ENCODE measurements at regions not wholly inside any gene's neighbourhood (a gene's known extent, or its start where the extent isn't known, plus 50 kb on each side); places are given as distances from the start of the nearest gene placed in this dataset.

DNA sequence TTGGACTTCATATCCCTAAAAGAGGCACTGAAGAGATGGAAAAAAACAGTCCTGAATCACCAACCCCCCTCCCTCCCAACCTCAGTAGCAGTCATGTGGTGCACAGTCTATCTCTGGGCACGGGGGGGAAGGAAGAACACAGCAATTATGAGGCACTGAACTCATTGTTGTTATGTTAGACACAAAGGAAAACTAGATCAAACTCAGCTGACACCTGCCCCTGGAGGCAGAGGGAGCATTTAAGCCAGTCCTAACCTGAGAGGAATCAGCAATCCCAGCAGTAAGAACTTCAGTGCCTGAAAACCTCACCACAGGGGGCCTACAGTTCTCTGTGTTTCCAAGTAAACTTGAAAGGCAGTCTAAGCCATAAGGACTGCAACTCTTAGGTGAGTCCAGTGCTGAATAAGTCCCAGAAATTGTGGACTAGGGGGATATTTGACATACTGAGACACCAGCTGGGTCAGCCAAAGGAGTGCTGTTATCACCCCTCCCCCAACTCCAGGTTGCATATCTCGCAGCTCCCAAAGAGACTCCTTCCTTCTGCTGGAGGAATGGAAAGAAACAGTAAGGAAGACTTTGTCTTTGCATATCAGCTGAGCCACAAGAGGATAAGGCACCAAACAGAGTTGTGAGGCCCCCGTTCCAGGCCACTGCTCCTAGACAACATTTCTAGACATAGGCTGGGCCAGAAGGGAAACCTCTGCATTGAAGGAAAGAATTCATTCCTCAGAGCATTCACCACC is 72.5 kb downstream of the GLYATL1 start:
- 57% methylated on average over 3 of the region's 3 CpGs; no CpG with 5 or more reads in 1 of the 2 experiments for WGBS, 2 experiments (ENCODE audit: extremely low coverage in 1 of 2, insufficient coverage in 1 of 2, insufficient read length in 1 of 2, insufficient replicate concordance in 2 of 2, low coverage in 1 of 2, low lambda C conversion rate in 2 of 2, missing lambda C conversion rate in 1 of 2)
- peak; percentile 100 for FAIRE-seq
- H3K23ac ChIP-seq (ENCODE audit: insufficient read length): no peak overlapping the region
- no peak overlapping the region for H2BK120ac ChIP-seq (replicated peaks; ENCODE audit: low read depth, low read length)
- H3K79me1 ChIP-seq (ENCODE audit: low read depth, low read length): no peaks in the 10 kb centered on the region
- H2BK15ac ChIP-seq (ENCODE audit: low read length): no peak overlapping the region
- H4K8ac ChIP-seq (ENCODE audit: extremely low read depth, insufficient read depth, low read length): no peak overlapping the region
- H4K5ac ChIP-seq (ENCODE audit: insufficient read length, low read depth, low read length): no peak overlapping the region
- no peak overlapping the region for H2BK12ac ChIP-seq (ENCODE audit: low read depth, low read length)
- 0 out of 2 replicates have a peak overlapping the region, but pooled peaks have one; percentile 42 for H2AFZ ChIP-seq (ENCODE audit: low read length)
- peaks cover 3 to 9% (median 7%) of the 10 kb centered on the region in 4 experiments; a peak in 4 of 7 replicates for H3K4me1 ChIP-seq (replicated peaks in 1 of 4; ENCODE audit: control insufficient read depth in 3 of 4, insufficient read depth in 4 of 4, low read length in 3 of 4)
- no peaks in the 10 kb centered on the region for H3K27me3 ChIP-seq (replicated peaks in 1 of 4; ENCODE audit: control insufficient read depth in 3 of 4, extremely low read depth in 1 of 4, insufficient read depth in 3 of 4, low read length in 3 of 4)
- ChIA-PET POLR2A (ENCODE audit: partially characterized antibody) (interaction anchor here (1.0 kb wide), 1 partner anchor 15 kb away, joined by 3 read pairs; no protein-coding TSS in a partner anchor), CTCF (ENCODE audit: partially characterized antibody) (interaction anchor here (0.9 to 1.5 kb wide), 5 partner anchors 10 to 53 kb away, joined by 3 to 4 read pairs (median 3); no protein-coding TSS in a partner anchor)
- no peaks in the 10 kb centered on the region for H3K36me3 ChIP-seq (ENCODE audit: control insufficient read depth in 2 of 4, insufficient read depth in 4 of 4, low read length in 3 of 4)
- no peaks in the 10 kb centered on the region for H3K23me2 ChIP-seq (ENCODE audit: low read depth, low read length)
- H2BK20ac ChIP-seq (ENCODE audit: low read length): no peak overlapping the region
- no peak overlapping the region; the same call in 1 of the 2 replicates for H2BK5ac ChIP-seq (ENCODE audit: low read depth, low read length)
- peak overlapping the region in 1 of 4 experiments; percentile 21; a peak in 1 of 8 replicates for H3K4me3 ChIP-seq (ENCODE audit: extremely low read depth in 1 of 4, insufficient read depth in 2 of 4, low read depth in 3 of 4, low read length in 4 of 4)
- no peaks in the 10 kb centered on the region for H3K79me2 ChIP-seq (ENCODE audit: control insufficient read depth in 1 of 2, insufficient read depth in 2 of 2, low read length in 2 of 2)
- H3K9ac ChIP-seq (replicated peaks in 1 of 4; ENCODE audit: extremely low read depth in 1 of 4, low read depth in 3 of 4, low read length in 3 of 4): no peak overlapping the region
- no peaks in the 10 kb centered on the region for H4K20me1 ChIP-seq (replicated peaks in 1 of 2; ENCODE audit: control insufficient read depth in 1 of 2, insufficient read depth in 2 of 2, low read length in 2 of 2)
- H3K4me2 ChIP-seq (ENCODE audit: insufficient read depth in 1 of 2, low read depth in 2 of 2, low read length in 2 of 2): peak overlapping the region; percentile 34 to 47
- TF ChIP-seq CEBPB (IDR thresholded peaks at IDR 0.05; ENCODE audit: low read depth, low read length): no peak
- TF ChIP-seq, protein P1, sequence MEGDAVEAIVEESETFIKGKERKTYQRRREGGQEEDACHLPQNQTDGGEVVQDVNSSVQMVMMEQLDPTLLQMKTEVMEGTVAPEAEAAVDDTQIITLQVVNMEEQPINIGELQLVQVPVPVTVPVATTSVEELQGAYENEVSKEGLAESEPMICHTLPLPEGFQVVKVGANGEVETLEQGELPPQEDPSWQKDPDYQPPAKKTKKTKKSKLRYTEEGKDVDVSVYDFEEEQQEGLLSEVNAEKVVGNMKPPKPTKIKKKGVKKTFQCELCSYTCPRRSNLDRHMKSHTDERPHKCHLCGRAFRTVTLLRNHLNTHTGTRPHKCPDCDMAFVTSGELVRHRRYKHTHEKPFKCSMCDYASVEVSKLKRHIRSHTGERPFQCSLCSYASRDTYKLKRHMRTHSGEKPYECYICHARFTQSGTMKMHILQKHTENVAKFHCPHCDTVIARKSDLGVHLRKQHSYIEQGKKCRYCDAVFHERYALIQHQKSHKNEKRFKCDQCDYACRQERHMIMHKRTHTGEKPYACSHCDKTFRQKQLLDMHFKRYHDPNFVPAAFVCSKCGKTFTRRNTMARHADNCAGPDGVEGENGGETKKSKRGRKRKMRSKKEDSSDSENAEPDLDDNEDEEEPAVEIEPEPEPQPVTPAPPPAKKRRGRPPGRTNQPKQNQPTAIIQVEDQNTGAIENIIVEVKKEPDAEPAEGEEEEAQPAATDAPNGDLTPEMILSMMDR (IDR thresholded peaks at IDR 0.05; ENCODE audit: control extremely low read depth in 1 of 3, insufficient read depth in 1 of 3, low read depth in 1 of 3, low read length in 3 of 3): peak in 1 of 3 experiments; percentile 23; a peak in 1 of 4 replicates
- H4K91ac ChIP-seq (replicated peaks; ENCODE audit: insufficient read length, low read length): no peak overlapping the region
- H3K27ac ChIP-seq (ENCODE audit: low read depth, low read length): no peak overlapping the region
- peaks cover 4 to 6% of the 10 kb centered on the region in 2 experiments; a peak in 1 of 4 replicates for H3K9me3 ChIP-seq (ENCODE audit: insufficient read depth in 2 of 2, low read depth in 1 of 2, low read length in 1 of 2)
- no peak overlapping the region; the same call in 1 of the 2 replicates for H2AK5ac ChIP-seq (ENCODE audit: low read depth, low read length)
- H3K14ac ChIP-seq (ENCODE audit: insufficient read length): no peak overlapping the region
- peak overlapping the region; percentile 40; the same call in 1 of the 2 replicates for H3K18ac ChIP-seq (ENCODE audit: extremely low read depth, low read length)
- H3K4ac ChIP-seq (replicated peaks; ENCODE audit: insufficient read length, low read depth, low read length): no peak overlapping the region
- no peak overlapping the region for H3K56ac ChIP-seq (replicated peaks; ENCODE audit: insufficient read length, low read depth, low read length)
- peak; percentile 27 to 65 for DNase-seq (ENCODE audit: low read depth in 1 of 2, low spot score in 2 of 2)

Data from H1 (cell line).